SK-N-MC (cell line): ENCODE measurements at regions not wholly inside any gene's neighbourhood (a gene's known extent, or its start where the extent isn't known, plus 50 kb on each side); places are given as distances from the start of the nearest gene placed in this dataset.

ENCODE experiments used
- EZH2 ChIP-seq: fragments of 200-600 bp; sonication (generic); IDR thresholded peaks from one replicate; pipeline ENCODE4 v1.6.1; 2017; ENCODE audit warnings: antibody characterized with exemption
- FOXP2 ChIP-seq: optimal IDR thresholded peaks from 2 replicates; pipeline ENCODE3; 2011; ENCODE audit warnings: mild to moderate bottlenecking, moderate library complexity; ENCODE audit not compliant: insufficient read depth; ENCODE audit errors: extremely low read length, control extremely low read depth
- POLR2AphosphoS5 ChIP-seq: IDR thresholded peaks from 2 replicates; pipeline ENCODE4 v1.6.1; 2012; ENCODE audit warnings: mild to moderate bottlenecking, low read depth, low read length, borderline replicate concordance

DNA sequence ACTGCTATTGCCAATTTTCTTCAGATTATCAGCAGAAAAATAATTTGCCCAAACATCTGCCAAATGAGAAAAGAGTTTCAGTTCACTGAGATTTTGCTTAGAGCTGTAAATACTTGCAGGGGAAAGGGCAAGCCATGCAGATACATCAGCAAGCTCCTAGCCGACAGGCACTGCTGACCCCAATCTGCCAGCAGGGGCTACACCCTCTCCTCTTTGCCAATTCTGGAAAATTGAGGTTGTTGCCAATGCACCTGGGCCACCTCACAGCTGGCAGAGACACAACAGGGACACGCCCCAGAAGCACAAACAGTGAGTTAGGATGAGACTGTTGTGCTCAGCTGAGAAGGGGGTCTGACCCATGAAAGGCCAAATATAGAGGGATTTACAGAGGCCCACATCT is 129.5 kb upstream of the MYO3A start:
- TF ChIP-seq POLR2AphosphoS5 (no peak), EZH2 (no peak), FOXP2 (no peak)
